ENCODE measurements at regions not wholly inside any gene's neighbourhood (a gene's known extent, or its start where the extent isn't known, plus 50 kb on each side); places are given as distances from the start of the nearest gene placed in this dataset.
"Not testable (repeated sequence)": the region's sequence is repeated elsewhere in the genome, so short reads cannot be mapped to it uniquely, and the experiment has no call there.

- H3K27ac ChIP-seq = no peak overlapping the region
Observed at GRCh38 chr4:10781805-10782204, 97.2 kb upstream of the CLNK start.

GRCh38 chr4:10780803-10781202, 96.2 kb upstream of the CLNK start:
- not testable (repeated sequence) for H3K27ac ChIP-seq

More at GRCh38 chr4:10781805-10782204, 97.2 kb upstream of the CLNK start:
- TF ChIP-seq CTCF (conservative IDR thresholded peaks at IDR 0.05) = no peak

GRCh38 chr4:10775132-10775531, 90.6 kb upstream of the CLNK start:
- H3K27ac ChIP-seq = not testable (repeated sequence)

- H3K27ac ChIP-seq = no peak overlapping the region
- no peak for TF ChIP-seq CTCF (conservative IDR thresholded peaks at IDR 0.05)
Observed at GRCh38 chr4:10773656-10774055, 89.1 kb upstream of the CLNK start.

GRCh38 chr4:10773010-10773409, 88.4 kb upstream of the CLNK start:
- no peak overlapping the region for H3K27ac ChIP-seq
- no peak for TF ChIP-seq CTCF (conservative IDR thresholded peaks at IDR 0.05)

- no peak for TF ChIP-seq CTCF (conservative IDR thresholded peaks at IDR 0.05)
- no peak overlapping the region for H3K27ac ChIP-seq
Observed at GRCh38 chr4:10765386-10765785, 80.8 kb upstream of the CLNK start.

GRCh38 chr4:10762561-10762960, 78.0 kb upstream of the CLNK start:
- no peak overlapping the region for H3K27ac ChIP-seq

GRCh38 chr4:10761903-10762302, 77.3 kb upstream of the CLNK start:
- TF ChIP-seq CTCF (conservative IDR thresholded peaks at IDR 0.05) = no peak
- H3K27ac ChIP-seq = no peak overlapping the region

More at GRCh38 chr4:10762561-10762960, 78.0 kb upstream of the CLNK start:
- TF ChIP-seq CTCF (conservative IDR thresholded peaks at IDR 0.05) = no peak

- H3K27ac ChIP-seq = no peak overlapping the region
- 0 out of 2 replicates have a peak, but pooled peaks have one; percentile 23 for TF ChIP-seq CTCF (conservative IDR thresholded peaks at IDR 0.05)
Observed at GRCh38 chr4:10760086-10760485, 75.5 kb upstream of the CLNK start.
